ENCODE measurements at regions not wholly inside any gene's neighbourhood (a gene's known extent, or its start where the extent isn't known, plus 50 kb on each side); places are given as distances from the start of the nearest gene placed in this dataset.

DNA sequence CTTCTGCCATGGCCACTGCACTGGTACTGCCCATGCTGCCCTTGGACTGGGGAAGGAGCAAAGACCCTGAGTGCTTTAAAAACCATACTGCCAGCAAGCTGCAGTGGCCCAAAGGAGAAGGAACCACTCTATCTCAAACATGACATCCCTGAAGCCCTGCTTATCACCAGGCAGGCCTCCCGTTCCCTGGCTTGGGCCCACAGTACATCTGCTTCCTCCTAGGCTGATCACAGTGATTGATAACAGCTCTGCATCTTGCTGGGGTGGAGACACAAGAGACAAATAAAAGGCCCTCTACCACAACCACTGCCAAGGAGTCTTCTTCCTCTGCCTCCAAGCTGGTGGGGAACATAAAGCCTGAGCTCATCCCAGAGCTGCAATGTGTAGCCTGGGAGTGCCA is 567.5 kb downstream of the TRHDE start:
- Histone ChIP-seq H3K4me1 (ENCODE audit: control insufficient read depth, insufficient read depth, low read length) (no peaks in the 10 kb centered on the region), H3K36me3 (ENCODE audit: control insufficient read depth, insufficient read depth, low read length) (no peaks in the 10 kb centered on the region), H3K27ac (ENCODE audit: low read length) (no peak overlapping the region), H3K9me3 (ENCODE audit: control insufficient read depth, insufficient read depth, low read depth, low read length) (no peaks in the 10 kb centered on the region), H3K4me3 (ENCODE audit: low read depth in 2 of 2, low read length in 2 of 2) (no peak overlapping the region), H3K27me3 (ENCODE audit: control insufficient read depth, insufficient read depth, low read length) (no peaks in the 10 kb centered on the region)
- BruUV-seq (replicated peaks): no TSS peak
- no peak for ATAC-seq
- in situ Hi-C loops (cut with HindIII; ENCODE audit: low pct_unique_long_range_greater_than_20kb, low sequenced_read_pairs) (no loop called here), intact Hi-C loops (cut with micrococcal nuclease; ENCODE audit: unreplicated experiment) (no loop called here)
- ChIA-PET POLR2A (no interaction called here), CTCF (no interaction called here)
- DNase-seq (ENCODE audit: low read depth, low spot score): no peak
- TF ChIP-seq, protein P1, sequence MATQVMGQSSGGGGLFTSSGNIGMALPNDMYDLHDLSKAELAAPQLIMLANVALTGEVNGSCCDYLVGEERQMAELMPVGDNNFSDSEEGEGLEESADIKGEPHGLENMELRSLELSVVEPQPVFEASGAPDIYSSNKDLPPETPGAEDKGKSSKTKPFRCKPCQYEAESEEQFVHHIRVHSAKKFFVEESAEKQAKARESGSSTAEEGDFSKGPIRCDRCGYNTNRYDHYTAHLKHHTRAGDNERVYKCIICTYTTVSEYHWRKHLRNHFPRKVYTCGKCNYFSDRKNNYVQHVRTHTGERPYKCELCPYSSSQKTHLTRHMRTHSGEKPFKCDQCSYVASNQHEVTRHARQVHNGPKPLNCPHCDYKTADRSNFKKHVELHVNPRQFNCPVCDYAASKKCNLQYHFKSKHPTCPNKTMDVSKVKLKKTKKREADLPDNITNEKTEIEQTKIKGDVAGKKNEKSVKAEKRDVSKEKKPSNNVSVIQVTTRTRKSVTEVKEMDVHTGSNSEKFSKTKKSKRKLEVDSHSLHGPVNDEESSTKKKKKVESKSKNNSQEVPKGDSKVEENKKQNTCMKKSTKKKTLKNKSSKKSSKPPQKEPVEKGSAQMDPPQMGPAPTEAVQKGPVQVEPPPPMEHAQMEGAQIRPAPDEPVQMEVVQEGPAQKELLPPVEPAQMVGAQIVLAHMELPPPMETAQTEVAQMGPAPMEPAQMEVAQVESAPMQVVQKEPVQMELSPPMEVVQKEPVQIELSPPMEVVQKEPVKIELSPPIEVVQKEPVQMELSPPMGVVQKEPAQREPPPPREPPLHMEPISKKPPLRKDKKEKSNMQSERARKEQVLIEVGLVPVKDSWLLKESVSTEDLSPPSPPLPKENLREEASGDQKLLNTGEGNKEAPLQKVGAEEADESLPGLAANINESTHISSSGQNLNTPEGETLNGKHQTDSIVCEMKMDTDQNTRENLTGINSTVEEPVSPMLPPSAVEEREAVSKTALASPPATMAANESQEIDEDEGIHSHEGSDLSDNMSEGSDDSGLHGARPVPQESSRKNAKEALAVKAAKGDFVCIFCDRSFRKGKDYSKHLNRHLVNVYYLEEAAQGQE (IDR thresholded peaks at IDR 0.05; ENCODE audit: insufficient read depth in 1 of 2, low read depth in 2 of 2, low read length in 1 of 2): no peak
- TF ChIP-seq POLR2AphosphoS5 (IDR thresholded peaks at IDR 0.05; ENCODE audit: low read depth, low read length): no peak

DNA sequence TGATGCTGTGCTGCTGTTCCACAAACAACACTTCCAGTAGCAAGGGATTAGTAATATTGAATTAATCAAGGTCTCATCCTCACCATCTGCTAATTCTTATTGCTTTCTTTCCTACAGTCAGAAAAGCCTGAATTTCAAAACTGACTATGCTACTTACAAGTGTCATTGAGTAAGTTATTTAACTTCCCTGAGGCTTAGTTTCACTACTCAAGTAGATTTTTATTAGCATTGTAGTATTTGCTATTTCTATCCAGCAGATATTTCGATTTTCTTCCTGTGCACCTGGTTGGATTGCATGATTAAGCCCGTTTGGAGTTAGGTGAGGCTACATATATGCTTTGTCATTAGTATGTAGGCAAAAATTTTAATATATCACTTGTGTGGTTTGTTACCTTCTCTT is 591.5 kb downstream of the TRHDE start:
- Histone ChIP-seq H3K4me3 (ENCODE audit: low read depth in 2 of 2, low read length in 2 of 2) (no peak overlapping the region), H3K9me3 (ENCODE audit: control insufficient read depth, insufficient read depth, low read depth, low read length) (no peaks in the 10 kb centered on the region), H3K36me3 (ENCODE audit: control insufficient read depth, insufficient read depth, low read length) (no peaks in the 10 kb centered on the region), H3K27ac (ENCODE audit: low read length) (no peak overlapping the region), H3K4me1 (ENCODE audit: control insufficient read depth, insufficient read depth, low read length) (no peaks in the 10 kb centered on the region), H3K27me3 (ENCODE audit: control insufficient read depth, insufficient read depth, low read length) (no peaks in the 10 kb centered on the region)
- no peak for ATAC-seq
- no peak for DNase-seq (ENCODE audit: low read depth, low spot score)
- BruUV-seq (replicated peaks): no TSS peak
- intact Hi-C loops (cut with micrococcal nuclease; ENCODE audit: unreplicated experiment) (no loop called here), in situ Hi-C loops (cut with HindIII; ENCODE audit: low pct_unique_long_range_greater_than_20kb, low sequenced_read_pairs) (no loop called here)
- POLR2A ChIA-PET: no interaction called here
- CTCF ChIA-PET: no interaction called here
- TF ChIP-seq SIN3A (IDR thresholded peaks at IDR 0.05; ENCODE audit: borderline replicate concordance, insufficient read depth, low read depth, low read length): no peak
- TF ChIP-seq, protein P1 (IDR thresholded peaks at IDR 0.05; ENCODE audit: insufficient read depth in 1 of 2, low read depth in 2 of 2, low read length in 1 of 2): no peak
- TF ChIP-seq, protein P2, sequence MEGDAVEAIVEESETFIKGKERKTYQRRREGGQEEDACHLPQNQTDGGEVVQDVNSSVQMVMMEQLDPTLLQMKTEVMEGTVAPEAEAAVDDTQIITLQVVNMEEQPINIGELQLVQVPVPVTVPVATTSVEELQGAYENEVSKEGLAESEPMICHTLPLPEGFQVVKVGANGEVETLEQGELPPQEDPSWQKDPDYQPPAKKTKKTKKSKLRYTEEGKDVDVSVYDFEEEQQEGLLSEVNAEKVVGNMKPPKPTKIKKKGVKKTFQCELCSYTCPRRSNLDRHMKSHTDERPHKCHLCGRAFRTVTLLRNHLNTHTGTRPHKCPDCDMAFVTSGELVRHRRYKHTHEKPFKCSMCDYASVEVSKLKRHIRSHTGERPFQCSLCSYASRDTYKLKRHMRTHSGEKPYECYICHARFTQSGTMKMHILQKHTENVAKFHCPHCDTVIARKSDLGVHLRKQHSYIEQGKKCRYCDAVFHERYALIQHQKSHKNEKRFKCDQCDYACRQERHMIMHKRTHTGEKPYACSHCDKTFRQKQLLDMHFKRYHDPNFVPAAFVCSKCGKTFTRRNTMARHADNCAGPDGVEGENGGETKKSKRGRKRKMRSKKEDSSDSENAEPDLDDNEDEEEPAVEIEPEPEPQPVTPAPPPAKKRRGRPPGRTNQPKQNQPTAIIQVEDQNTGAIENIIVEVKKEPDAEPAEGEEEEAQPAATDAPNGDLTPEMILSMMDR (IDR thresholded peaks at IDR 0.05): no peak
- TF ChIP-seq TCF7L2 (IDR thresholded peaks at IDR 0.05; ENCODE audit: low read depth, low read length): no peak
- TF ChIP-seq POLR2AphosphoS5 (IDR thresholded peaks at IDR 0.05; ENCODE audit: low read depth, low read length): no peak

Data from Panc1 (cell line).